IMR-90 (cell line): ENCODE measurements at regions not wholly inside any gene's neighbourhood (a gene's known extent, or its start where the extent isn't known, plus 50 kb on each side); places are given as distances from the start of the nearest gene placed in this dataset.

Experiments
- ATAC-seq: fragments of 200-7000 bp; cut with Tn5 transposase; 2 replicates; pipeline ENCODE4 v1.9.1; 2020; ENCODE audit warnings: low read depth, mild to moderate bottlenecking, moderate library complexity
- BruUV-seq: library from RNA; stranded (reverse); fragments of 400-500 nt; replicated peaks from 2 replicates; lab custom pipeline; 2021; lab: Mats Ljungman, UMichigan
- CTCF ChIA-PET: fragments of 300-600 bp; formaldehyde crosslinking; extraction: SDS; loops from one replicate; lab custom pipeline; 2021; ENCODE audit warnings: antibody characterized with exemption; lab: Yijun Ruan, JAX
- POLR2A ChIA-PET: fragments of 300-600 bp; sonication (Branson Sonifier 250); formaldehyde crosslinking; loops from one replicate; lab custom pipeline; 2022; ENCODE audit warnings: antibody characterized with exemption; ENCODE audit not compliant: unreplicated experiment; lab: Charles Lee
- DNase-seq: peaks from one replicate; pipeline ENCODE4 v3.0.0; 2013
- H2AFZ ChIP-seq: replicated peaks from 2 replicates; pipeline ENCODE3; 2013; ENCODE audit warnings: low read length, mild to moderate bottlenecking; ENCODE audit not compliant: poor library complexity
- H2AK5ac ChIP-seq: 2 replicates; pipeline ENCODE4 v1.6.1; 2013; ENCODE audit warnings: low read depth, low read length, inconsistent platforms
- H2AK9ac ChIP-seq: replicated peaks from 2 replicates; pipeline ENCODE3; 2013; ENCODE audit warnings: mild to moderate bottlenecking, low read depth, low read length, moderate library complexity; ENCODE audit not compliant: poor library complexity
- H2BK120ac ChIP-seq: 2 replicates; pipeline ENCODE4 v1.6.1; 2013; ENCODE audit warnings: low read depth, low read length, inconsistent platforms
- H2BK15ac ChIP-seq: 3 replicates; pipeline ENCODE4 v1.6.1; 2013; ENCODE audit warnings: low read depth, low read length, inconsistent platforms
- H2BK20ac ChIP-seq: 2 replicates; pipeline ENCODE4 v1.6.1; 2013; ENCODE audit warnings: low read depth, mild to moderate bottlenecking, inconsistent platforms, low read length, moderate library complexity
- H2BK5ac ChIP-seq: 2 replicates; pipeline ENCODE4 v1.6.1; 2013; ENCODE audit warnings: mild to moderate bottlenecking, low read depth, low read length, inconsistent platforms; ENCODE audit not compliant: poor library complexity, severe bottlenecking
- H3K14ac ChIP-seq: replicated peaks from 2 replicates; pipeline ENCODE4 v1.6.1; 2013; ENCODE audit warnings: low read depth, low read length, inconsistent platforms
- H3K18ac ChIP-seq: 2 replicates; pipeline ENCODE4 v1.6.1; 2013; ENCODE audit warnings: low read depth, low read length, control low read depth
- H3K23ac ChIP-seq: 2 replicates; pipeline ENCODE4 v1.6.1; 2013; ENCODE audit warnings: low read depth, low read length, inconsistent platforms
- H3K27ac ChIP-seq: 2 replicates; pipeline ENCODE4 v1.5.1; 2013; ENCODE audit warnings: mild to moderate bottlenecking, control low read depth, low read length; ENCODE audit not compliant: insufficient read depth
- H3K27me3 ChIP-seq: 2 replicates; pipeline ENCODE4 v1.6.1; 2013; ENCODE audit warnings: low read length; ENCODE audit not compliant: control insufficient read depth, insufficient read depth
- H3K36me3 ChIP-seq: 2 replicates; pipeline ENCODE4 v1.6.1; 2013; ENCODE audit warnings: low read length, mixed read lengths; ENCODE audit not compliant: control insufficient read depth, insufficient read depth
- H3K4ac ChIP-seq: 2 replicates; pipeline ENCODE4 v1.6.1; 2013; ENCODE audit warnings: low read depth, low read length, inconsistent platforms
- H3K4me1 ChIP-seq: 2 replicates; pipeline ENCODE4 v1.6.1; 2013; ENCODE audit warnings: low read length, mixed read lengths; ENCODE audit not compliant: control insufficient read depth, insufficient read depth
- H3K4me2 ChIP-seq: 2 replicates; pipeline ENCODE4 v1.6.1; 2013; ENCODE audit warnings: low read depth, mild to moderate bottlenecking, control low read depth, low read length, moderate library complexity
- H3K4me3 ChIP-seq: 2 replicates; pipeline ENCODE4 v1.5.1; 2013; ENCODE audit warnings: low read depth, mild to moderate bottlenecking, control low read depth, low read length, moderate library complexity; ENCODE audit not compliant: insufficient read depth
- H3K56ac ChIP-seq: 2 replicates; pipeline ENCODE4 v1.6.1; 2013; ENCODE audit warnings: low read length, inconsistent platforms; ENCODE audit not compliant: insufficient read depth; ENCODE audit errors: extremely low read depth
- H3K79me1 ChIP-seq, 2 experiments: 2 replicates each; pipeline ENCODE4 v1.6.1; 2013; ENCODE audit warnings: low read length in 2 of 2, inconsistent platforms in 1 of 2, low read depth in 1 of 2
- H3K9ac ChIP-seq: 2 replicates; pipeline ENCODE4 v1.6.1; 2013; ENCODE audit warnings: low read depth, low read length, control low read depth
- H3K9me1 ChIP-seq: 2 replicates; pipeline ENCODE4 v1.6.1; 2013; ENCODE audit warnings: low read length, inconsistent platforms; ENCODE audit not compliant: insufficient read depth
- H3K9me3 ChIP-seq: 2 replicates; pipeline ENCODE4 v1.6.1; 2013; ENCODE audit warnings: low read length; ENCODE audit not compliant: control insufficient read depth, insufficient read depth
- H4K20me1 ChIP-seq: 2 replicates; pipeline ENCODE4 v1.6.1; 2013; ENCODE audit warnings: low read length, inconsistent platforms; ENCODE audit not compliant: insufficient read depth
- H4K5ac ChIP-seq: 2 replicates; pipeline ENCODE4 v1.6.1; 2013; ENCODE audit warnings: mild to moderate bottlenecking, low read depth, low read length, control low read depth
- H4K8ac ChIP-seq, 2 experiments: 2 replicates each; pipeline ENCODE4 v1.6.1; 2013; ENCODE audit warnings: low read depth in 2 of 2, low read length in 2 of 2, control low read depth in 1 of 2, inconsistent platforms in 1 of 2
- H4K91ac ChIP-seq: 2 replicates; pipeline ENCODE4 v1.6.1; 2013; ENCODE audit warnings: low read depth, low read length, inconsistent platforms; ENCODE audit not compliant: insufficient read depth
- BHLHE40 ChIP-seq: fragments of 150-350 bp; IDR thresholded peaks from 2 replicates; pipeline ENCODE4 v1.6.1; 2016; ENCODE audit warnings: mild to moderate bottlenecking, low read depth, low read length
- CEBPB ChIP-seq: IDR thresholded peaks from 2 replicates; pipeline ENCODE4 v1.6.1; 2012; ENCODE audit warnings: low read depth, low read length, improper control_type of control experiment
- CHD1 ChIP-seq: IDR thresholded peaks from 2 replicates; pipeline ENCODE4 v1.6.1; 2012; ENCODE audit warnings: low read depth, low read length, improper control_type of control experiment
- CTCF ChIP-seq: conservative IDR thresholded peaks from 2 replicates; pipeline ENCODE4 v1.5.1; 2012; ENCODE audit warnings: mild to moderate bottlenecking, low read depth, low read length, improper control_type of control experiment
- FOS ChIP-seq: fragments of 150-350 bp; IDR thresholded peaks from 2 replicates; pipeline ENCODE4 v1.6.1; 2016; ENCODE audit warnings: low read depth, low read length
- MAFK ChIP-seq: IDR thresholded peaks from 2 replicates; pipeline ENCODE4 v1.6.1; 2012; ENCODE audit warnings: low read depth, low read length, improper control_type of control experiment
- MAZ ChIP-seq: IDR thresholded peaks from 2 replicates; pipeline ENCODE4 v1.6.1; 2012; ENCODE audit warnings: low read depth, mild to moderate bottlenecking, low read length, improper control_type of control experiment, moderate library complexity, borderline replicate concordance
- MXI1 ChIP-seq: IDR thresholded peaks from 2 replicates; pipeline ENCODE4 v1.6.1; 2012; ENCODE audit warnings: low read depth, mild to moderate bottlenecking, low read length, moderate library complexity, borderline replicate concordance
- NFE2L2 ChIP-seq: fragments of 150-350 bp; IDR thresholded peaks from 2 replicates; pipeline ENCODE4 v1.6.1; 2016; ENCODE audit warnings: low read depth, mild to moderate bottlenecking, low read length
- POLR2A ChIP-seq: IDR thresholded peaks from 2 replicates; pipeline ENCODE4 v1.6.1; 2012; ENCODE audit warnings: mild to moderate bottlenecking, low read depth, low read length
- RAD21 ChIP-seq: IDR thresholded peaks from 2 replicates; pipeline ENCODE4 v1.6.1; 2012; ENCODE audit warnings: low read length, improper control_type of control experiment
- RCOR1 ChIP-seq: IDR thresholded peaks from 2 replicates; pipeline ENCODE4 v1.6.1; 2012; ENCODE audit warnings: mild to moderate bottlenecking, low read length, improper control_type of control experiment; ENCODE audit not compliant: insufficient replicate concordance
- RFX5 ChIP-seq: IDR thresholded peaks from 2 replicates; pipeline ENCODE4 v1.8.0; 2012; ENCODE audit warnings: low read depth, mild to moderate bottlenecking, low read length, moderate library complexity
- SMC3 ChIP-seq: fragments of 150-350 bp; IDR thresholded peaks from 2 replicates; pipeline ENCODE4 v1.6.1; 2016; ENCODE audit warnings: low read depth, mild to moderate bottlenecking, antibody characterized with exemption, low read length, moderate library complexity
- USF2 ChIP-seq: fragments of 150-350 bp; IDR thresholded peaks from 2 replicates; pipeline ENCODE4 v1.6.1; 2017; ENCODE audit warnings: mild to moderate bottlenecking, antibody characterized with exemption, low read length, low read depth
- WGBS, 2 experiments: methylation state at CpG; one replicate each; pipeline versions ENCODE4 v1.1.5 to v1.1.7; 2013; ENCODE audit warnings: missing lambda C conversion rate in 2 of 2; ENCODE audit not compliant: insufficient read length in 1 of 2; ENCODE audit errors: extremely low coverage in 2 of 2; 5-methylcytosine and 5-hydroxymethylcytosine counted together
- dilution Hi-C: fragments of 300-500 bp; cut with HindIII; formaldehyde crosslinking; loops from one replicate; pipeline ENCODE4 v1.14.3; 2018; ENCODE audit warnings: low sequenced_read_pairs; ENCODE audit not compliant: unreplicated experiment
- in situ Hi-C: fragments of 300-500 bp; cut with MboI; formaldehyde crosslinking; loops from 3 replicates; pipeline ENCODE4 v1.14.3; 2019; ENCODE audit warnings: low sequenced_read_pairs, inconsistent platforms, mixed read lengths
- intact Hi-C: fragments of 100-400 bp; cut with micrococcal nuclease; formaldehyde crosslinking; loops from 2 replicates; pipeline ENCODE4 v1.10.0; 2022
- TF ChIP-seq, protein P1 (sequence below): fragments of 150-350 bp; IDR thresholded peaks from 2 replicates; pipeline ENCODE4 v1.6.1; 2016; ENCODE audit warnings: low read depth, mild to moderate bottlenecking, low read length, moderate library complexity, borderline replicate concordance

DNA sequence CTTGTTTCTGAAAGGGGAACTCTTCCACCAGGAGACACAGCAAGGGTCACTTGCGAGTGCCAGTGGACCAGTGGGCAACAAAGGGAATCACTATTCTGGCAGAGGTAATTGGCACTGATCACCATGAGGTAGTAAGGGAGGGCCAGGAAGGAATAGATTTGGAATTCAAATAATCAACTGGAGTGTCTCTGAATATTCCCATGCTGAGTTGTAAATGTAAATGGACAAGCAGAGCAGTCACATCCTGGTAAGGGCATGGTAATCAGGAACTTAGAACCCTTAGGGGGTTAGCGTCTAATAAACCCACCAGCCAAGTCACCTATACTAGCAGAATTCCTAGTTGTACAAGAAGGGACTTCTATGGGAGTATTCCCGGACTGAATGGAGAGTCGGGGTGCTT lies 178.5 kb upstream of the UGT8 start:
- Histone ChIP-seq H3K23ac (no peak overlapping the region), H3K9me1 (no peaks in the 10 kb centered on the region), H3K9me3 (no peaks in the 10 kb centered on the region), H2AK5ac (no peak overlapping the region), H3K79me1 (no peaks in the 10 kb centered on the region), H4K91ac (no peak overlapping the region), H3K14ac (no peak overlapping the region), H2BK20ac (no peak overlapping the region), H3K27me3 (no peaks in the 10 kb centered on the region), H3K4me3 (no peak overlapping the region), H3K4ac (no peak overlapping the region), H2BK15ac (no peak overlapping the region), H4K8ac (no peak overlapping the region), H2AK9ac (no peak overlapping the region), H4K20me1 (no peaks in the 10 kb centered on the region), H2BK120ac (no peak overlapping the region), H3K56ac (no peak overlapping the region), H3K4me1 (no peaks in the 10 kb centered on the region), H3K27ac (no peak overlapping the region), H2AFZ (no peak overlapping the region), H4K5ac (no peak overlapping the region), H2BK5ac (no peak overlapping the region), H3K4me2 (no peak overlapping the region), H3K18ac (no peak overlapping the region), H3K36me3 (no peaks in the 10 kb centered on the region), H3K9ac (no peak overlapping the region)
- TF ChIP-seq USF2 (no peak), RFX5 (no peak), BHLHE40 (no peak), MXI1 (no peak), POLR2A (no peak), NFE2L2 (no peak), CTCF (no peak), FOS (no peak), SMC3 (no peak), CHD1 (no peak), MAZ (no peak), RCOR1 (no peak), CEBPB (no peak), RAD21 (no peak), MAFK (no peak)
- TF ChIP-seq, protein P1, sequence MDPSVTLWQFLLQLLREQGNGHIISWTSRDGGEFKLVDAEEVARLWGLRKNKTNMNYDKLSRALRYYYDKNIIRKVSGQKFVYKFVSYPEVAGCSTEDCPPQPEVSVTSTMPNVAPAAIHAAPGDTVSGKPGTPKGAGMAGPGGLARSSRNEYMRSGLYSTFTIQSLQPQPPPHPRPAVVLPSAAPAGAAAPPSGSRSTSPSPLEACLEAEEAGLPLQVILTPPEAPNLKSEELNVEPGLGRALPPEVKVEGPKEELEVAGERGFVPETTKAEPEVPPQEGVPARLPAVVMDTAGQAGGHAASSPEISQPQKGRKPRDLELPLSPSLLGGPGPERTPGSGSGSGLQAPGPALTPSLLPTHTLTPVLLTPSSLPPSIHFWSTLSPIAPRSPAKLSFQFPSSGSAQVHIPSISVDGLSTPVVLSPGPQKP: no peak
- intact Hi-C loops: no loop called here
- DNase-seq (no peak), ATAC-seq (no peak)
- ChIA-PET CTCF (no interaction called here), POLR2A (no interaction called here)
- 50% methylated on average over 1 of the region's 4 CpGs; no CpG with 5 or more reads in 1 of the 2 experiments for WGBS, 2 experiments
- BruUV-seq: no TSS peak
- dilution Hi-C loops: no loop called here
- in situ Hi-C loops: no loop called here
